Activated CD4-positive, CD25-positive, alpha-beta regulatory T cell treated with anti-CD3 and anti-CD28 coated beads, Interleukin-2, amount 50 U/mL, for 24 hours (primary cell): ENCODE measurements at regions not wholly inside any gene's neighbourhood (a gene's known extent, or its start where the extent isn't known, plus 50 kb on each side); places are given as distances from the start of the nearest gene placed in this dataset.

Experiments
- ATAC-seq, 2 donors: fragments of 150-1000 bp; cut with Tn5 transposase; one replicate each; pipeline ENCODE4 v1.10.0; 2021; ENCODE audit warnings: mild to moderate bottlenecking in 1 of 2, moderate library complexity in 1 of 2

DNA sequence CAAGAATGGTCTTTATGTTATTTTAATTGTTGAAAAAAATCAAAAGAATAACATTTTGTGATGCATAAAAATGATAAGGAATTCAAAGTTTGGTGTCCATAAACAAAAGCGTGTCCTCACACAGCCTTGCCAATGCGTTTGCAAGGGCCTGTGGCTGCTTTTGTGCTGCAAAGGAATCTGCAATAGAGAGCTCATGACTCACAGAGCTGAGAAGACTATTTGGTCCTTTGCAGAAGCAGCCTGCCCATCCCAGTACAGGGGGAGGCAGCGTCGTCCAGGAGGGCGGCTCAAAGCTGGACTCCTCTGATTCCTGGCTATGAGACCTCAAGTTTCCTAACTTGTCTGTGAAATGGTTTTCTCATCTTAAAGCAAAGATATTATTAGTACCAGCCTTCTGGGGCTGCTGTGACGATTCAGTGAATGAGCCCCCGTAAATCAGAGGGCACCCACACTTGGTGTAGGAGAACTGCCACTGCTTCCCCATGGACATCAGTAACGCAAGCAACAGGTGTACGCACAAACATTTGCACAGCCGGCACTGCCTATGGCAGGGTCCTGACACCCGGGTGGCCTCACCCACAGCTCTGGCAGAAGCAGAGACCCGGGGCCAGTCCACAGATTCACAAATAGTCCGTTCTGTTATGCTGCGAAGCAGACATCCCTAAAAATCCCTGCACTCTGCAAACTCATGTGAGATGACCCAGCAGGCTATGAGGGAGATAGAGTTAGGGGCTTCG is 70.6 kb upstream of the ASAP2 start:
- ATAC-seq: no peak

DNA sequence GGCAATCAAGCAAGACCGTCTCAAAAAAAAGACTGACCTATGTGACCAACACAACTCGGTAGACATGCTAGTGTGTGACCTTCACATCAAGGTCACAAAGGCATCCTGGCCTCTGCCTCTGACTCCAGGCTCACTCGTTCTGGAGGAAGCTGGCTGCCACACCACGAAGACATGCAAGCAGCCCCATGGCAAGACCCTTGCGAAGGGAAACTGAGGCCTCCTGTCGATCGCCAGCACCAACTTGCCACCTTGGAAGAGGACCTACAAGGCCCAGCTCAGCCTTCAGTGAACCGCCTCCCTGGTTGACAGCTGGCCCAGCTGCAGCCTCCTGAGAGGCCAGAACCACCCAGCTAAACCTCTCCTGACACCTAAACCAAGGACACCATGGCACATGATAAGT is 79.3 kb upstream of the ASAP2 start:
- no peak for ATAC-seq

DNA sequence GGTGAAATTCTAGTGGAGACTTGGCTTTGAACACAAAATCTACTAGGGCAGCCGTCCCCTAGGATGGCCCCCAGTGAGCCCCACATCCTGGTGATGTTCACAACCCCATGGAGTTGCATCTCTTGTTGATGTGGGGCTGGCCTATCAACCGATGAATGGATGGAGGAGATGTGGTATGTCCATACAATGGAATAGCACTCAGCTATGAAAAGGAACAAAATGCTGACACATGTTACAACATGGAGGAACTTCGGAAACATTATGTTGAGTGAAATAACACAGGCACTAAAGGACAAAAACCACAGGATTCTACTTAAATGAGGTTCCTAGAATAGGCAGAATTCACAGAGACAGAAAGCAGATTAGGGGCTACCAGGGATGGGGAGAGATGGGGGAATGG is 80.1 kb upstream of the ASAP2 start:
- no peak for ATAC-seq

DNA sequence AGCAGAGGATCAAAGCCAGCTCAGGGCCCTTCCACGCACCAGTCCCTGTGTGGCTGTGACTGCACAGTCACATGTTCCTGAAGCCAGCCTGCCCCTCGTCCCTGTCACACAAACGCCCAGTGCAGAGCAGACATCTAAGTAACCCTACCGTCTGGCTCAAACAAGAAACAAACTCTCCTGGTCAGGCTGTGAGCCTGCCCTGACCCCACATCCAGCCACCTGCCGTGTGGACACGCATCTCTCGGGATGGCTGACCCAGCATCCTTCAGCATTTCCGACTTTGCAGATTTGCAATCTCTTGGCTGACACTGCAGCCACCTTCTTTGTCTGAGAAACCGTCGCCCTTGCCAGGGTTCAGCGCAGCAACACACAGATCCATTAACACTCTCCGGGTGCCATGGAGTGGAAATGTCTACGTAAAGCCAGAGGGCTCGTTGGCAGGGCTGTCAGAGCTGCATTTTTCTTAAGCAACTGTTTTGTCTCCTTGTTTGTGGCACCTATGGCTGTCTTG is 82.3 kb upstream of the ASAP2 start:
- ATAC-seq: no peak

DNA sequence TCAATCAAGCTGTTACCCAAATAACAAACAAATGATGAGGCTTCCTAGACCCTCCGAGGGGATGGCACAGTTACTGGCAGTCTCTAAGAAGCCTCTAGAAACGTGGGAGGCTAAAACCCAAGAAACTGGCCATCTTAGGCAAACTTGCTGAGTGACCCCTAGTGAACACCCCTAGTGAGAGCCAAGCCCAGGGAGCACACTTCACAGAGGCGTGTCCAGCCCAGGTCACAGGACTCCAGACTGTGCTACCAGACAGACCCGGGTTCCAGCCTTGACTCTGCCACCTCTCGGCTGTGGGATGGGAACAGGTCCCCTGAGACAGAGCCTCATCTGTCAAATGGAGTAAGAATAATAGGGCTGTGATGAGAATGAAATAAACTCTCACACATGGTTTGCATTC is 83.5 kb upstream of the ASAP2 start:
- no peak for ATAC-seq

DNA sequence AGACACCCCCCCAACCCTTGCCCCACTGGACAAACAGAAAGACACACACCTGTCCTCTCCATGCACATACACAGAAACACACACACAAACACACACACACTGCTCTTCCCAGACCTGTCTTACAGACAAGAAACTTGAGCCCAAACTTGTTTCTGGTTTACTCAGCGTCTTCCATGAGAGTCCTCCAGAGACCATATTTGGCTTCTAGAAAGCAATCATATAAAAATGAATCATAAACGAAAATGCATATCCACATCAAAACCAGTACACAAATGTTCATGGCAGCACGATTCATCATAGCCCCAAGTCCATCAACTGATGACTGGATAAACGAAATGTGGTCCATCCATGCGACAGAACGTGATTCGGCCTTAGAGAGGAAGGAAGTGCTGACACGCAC is 84.2 kb upstream of the ASAP2 start:
- ATAC-seq: no peak

DNA sequence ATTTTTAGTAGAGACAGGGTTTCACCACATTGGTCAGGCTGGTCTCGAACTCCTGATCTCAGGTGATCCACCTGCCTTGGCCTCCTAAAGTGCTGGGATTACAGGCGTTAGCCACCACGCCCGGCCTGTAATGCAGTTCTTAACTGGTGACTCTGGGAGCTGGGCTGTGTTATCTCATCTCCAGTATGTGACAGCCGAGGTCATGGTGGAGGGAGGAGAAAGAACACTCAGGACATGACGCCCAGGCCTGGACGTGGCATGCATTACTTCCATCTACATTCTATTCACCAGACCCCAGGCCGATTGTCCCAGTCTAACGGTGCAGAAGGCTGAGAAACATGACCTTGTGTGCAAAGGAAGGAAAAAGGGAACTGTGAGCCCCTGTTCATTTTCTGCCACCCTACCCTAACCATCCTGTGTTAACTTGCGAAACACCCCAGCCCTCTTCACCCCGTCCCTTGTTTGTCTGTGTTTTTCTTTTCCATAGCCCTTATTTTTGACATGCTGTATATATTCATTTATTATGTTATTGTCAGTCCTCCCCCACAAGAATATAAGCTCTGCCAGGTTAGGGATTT is 88.1 kb upstream of the ASAP2 start:
- ATAC-seq: no peak

DNA sequence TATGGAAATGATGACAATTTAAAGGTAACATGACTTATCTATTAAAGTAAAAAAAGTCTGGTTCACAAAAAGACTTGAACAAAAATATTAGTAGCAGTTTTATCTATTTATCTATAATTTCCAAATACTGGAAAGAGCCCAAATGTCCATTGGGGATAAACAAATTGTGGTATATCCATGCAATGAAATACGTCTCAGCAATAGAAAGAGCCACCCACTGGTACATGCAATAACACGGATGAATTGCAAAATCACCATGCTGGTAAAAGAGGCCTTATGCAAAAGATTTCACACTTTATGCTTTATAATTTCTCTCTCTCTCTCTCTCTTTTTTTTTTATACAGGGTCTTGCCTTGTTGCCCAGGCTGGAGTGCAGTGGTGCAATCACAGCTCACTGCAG is 91.4 kb upstream of the ASAP2 start:
- no peak for ATAC-seq

DNA sequence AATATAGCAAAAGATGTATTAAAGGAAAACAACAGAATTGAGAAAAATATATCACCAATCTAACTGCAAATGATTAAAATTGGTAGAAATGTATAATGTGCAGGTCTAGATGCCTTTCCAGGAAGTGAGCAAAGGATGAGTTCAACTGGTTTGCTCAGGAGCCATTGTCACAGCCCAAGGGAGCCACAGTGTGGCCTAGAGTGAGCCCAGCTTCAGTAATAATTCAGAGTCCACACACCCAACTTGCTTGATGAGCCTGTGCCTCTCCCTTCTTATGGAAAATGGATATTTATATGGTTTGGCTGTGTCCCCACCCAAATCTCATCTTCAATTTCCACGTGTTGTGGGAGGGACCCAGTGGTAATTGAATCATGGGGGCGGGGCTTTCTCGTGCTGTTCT is 92.2 kb upstream of the ASAP2 start:
- ATAC-seq: no peak

DNA sequence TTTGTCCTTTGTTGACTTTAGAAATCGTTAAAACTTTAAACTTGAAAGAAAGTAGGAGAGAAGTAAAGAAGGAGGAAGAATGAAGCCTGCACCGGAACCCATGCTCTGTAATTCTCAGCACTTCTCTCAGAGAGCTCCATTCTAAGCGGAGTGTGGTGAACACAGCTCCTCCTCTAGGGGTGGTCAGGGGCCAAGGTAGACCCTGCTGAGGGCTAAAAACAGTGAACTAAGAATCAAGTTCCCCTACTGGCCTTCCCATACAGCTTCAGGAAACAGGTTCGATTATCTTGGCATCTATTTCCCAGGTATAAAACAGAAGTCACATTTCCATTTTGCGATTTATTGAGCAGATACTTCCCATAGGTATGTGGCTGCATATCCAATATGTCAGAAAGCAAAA is 92.7 kb upstream of the ASAP2 start:
- no peak for ATAC-seq

DNA sequence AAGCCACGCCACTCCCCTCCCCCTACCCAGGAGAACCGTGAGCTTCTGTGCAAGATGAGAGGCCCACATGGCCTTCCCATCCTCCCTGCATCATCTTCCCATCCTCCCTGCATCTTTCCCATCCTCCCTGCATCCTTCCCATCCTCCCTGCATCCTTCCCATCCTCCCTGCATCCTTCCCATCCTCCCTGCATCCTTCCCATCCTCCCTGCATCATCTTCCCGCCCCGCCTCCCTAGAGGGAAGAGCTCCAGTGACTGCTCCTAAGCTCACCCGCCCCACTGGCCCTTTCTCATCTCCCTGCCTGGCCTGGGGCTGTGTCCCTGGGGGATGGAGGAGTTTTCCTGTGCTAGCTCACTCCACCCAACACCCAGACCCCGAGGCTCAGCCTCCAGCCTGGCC is 93.3 kb upstream of the ASAP2 start:
- ATAC-seq: no peak

DNA sequence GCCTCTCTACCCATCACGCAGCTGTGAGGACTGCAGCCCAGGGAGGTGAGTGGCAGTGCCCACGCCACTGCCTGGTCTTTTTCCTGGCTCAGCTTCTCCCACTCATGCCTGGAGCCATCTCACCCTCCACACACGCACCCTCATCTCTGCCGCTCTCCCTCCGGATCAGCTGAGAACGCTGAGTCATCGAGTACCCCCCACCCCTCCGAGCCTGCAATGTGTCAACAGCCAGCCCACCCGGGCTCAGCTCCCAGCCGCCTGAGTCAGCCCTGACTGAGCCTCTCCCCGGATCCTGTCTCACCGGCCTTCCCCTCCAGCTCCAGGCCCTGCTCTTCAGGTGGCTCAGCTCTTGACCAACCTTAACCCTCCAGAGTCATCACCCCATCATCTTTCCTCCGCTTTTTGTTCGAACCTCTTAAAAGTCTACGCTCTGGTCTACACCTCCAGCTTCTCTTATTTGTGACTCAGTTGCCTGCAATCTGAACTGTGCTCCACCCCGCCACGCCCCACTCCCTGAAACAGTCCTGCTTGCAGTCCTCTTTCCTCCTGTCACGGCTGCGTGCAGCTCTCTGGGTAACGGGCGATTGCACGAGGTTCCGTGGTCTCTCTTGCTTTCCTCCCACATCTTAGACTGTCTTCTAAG is 94.4 kb upstream of the ASAP2 start:
- ATAC-seq: no peak

DNA sequence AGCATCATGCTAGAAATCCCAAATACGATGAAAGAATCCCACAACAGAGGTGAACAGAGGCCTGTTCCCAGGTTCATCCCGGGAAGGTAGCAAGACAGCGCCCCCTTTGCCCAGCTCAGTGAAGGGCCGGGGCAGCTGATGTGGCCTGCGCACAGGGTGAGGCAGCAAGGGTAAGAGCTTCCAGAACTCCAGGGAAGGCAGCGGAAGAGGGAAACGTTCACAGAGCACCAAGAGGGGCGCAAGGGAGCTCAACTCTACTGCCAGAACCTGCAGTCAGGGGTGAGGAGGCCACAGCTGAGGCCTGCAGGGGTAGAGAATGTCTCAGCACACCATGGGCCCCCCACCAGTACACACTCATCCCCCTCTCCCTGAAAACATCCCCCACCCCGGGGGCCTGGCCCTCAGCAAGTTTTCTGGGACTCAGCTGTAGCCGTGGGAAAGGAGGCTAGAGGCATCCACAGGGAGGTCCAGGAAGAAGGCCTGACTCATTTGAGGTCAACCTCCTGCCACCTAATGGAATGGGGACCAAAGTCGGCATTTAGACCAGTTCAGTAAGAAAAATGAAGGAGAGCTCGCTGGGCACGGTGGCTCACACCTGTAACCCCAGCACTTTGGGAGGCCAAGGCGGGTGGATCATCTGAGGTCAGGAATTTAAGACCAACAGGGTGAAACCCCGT is 95.6 kb upstream of the ASAP2 start:
- ATAC-seq: no peak

DNA sequence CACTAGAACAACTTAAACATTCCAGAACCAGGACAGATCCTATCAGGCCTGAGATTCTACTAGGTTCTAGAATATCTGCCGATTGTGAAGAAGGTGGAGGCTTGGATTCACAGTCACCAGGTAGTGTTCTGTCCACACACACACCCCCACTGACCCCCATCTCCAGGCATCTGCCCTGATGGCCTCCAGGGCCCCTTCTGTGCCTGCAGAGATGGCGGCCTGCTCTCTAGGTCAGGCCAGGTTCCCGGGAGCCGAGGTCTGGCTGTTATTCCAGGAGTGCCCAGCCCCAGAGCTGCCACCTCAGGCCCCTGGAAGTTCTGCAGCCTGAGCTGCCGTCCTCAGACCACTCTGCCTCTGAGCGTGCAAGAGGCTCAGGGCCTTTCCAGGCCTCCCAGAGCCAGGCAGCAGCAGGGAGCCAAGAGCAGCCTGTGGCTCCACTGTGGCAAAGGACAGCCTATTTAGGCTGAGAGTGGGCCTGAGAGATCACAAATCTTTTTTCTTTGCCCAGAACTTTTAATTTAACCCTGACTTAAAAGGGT is 96.2 kb upstream of the ASAP2 start:
- no peak for ATAC-seq

DNA sequence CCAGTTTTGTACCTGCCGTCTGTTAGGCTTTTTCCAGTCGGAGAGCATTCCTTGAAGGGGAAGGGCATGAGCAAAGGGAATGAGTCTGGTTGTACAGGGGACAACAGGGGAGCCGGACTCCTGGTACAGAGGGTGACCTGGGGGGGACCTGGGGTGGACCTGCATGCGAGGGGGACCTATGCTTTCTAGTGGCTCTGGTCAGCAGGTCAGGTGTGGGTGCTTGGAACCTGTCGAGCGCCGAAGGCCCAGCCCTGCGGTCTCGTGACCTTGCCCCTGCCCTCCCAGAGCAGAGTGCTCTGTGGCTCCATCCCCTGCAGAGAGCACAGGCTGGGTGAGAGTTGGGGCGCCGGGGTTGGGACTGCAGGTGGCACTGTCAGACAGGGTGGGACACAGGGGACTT is 96.7 kb upstream of the ASAP2 start:
- ATAC-seq: peak in 1 of 2 donors; percentile 19

DNA sequence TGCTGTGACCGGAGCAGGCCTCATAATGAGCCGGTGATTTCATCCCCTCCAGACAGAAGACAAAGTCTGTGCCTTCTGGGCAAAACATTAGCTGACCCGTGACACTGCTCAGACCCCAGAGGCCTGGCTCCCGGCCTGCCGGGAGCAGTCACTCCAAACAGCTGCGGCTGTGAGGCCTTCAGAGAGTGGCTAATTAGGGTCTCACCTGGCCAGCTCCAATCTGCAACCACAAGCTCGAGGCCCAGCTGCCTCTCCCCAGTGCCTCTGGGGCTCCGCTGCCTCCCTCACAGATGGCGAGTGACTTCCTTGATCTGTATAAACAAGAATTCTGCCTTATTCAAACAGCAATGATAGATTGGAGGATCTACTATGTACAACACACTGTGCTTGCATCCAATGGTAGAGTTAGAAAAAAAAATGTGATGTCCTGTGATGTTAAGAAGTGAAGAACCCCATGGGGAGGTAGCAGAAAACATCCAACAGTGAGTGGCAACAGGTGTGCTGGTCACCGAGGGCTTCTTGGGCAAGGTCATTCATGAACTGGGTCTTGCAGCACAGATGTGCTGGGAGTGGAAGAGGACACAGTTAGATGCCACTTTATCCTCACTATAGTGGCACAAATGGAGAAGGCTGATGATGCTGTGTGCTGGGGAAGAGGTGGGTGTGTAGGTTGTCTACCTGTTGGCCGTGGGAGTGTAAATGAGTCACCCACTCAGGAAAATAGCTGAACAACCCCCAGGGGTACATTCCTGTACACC is 98.2 kb upstream of the ASAP2 start:
- no peak for ATAC-seq

DNA sequence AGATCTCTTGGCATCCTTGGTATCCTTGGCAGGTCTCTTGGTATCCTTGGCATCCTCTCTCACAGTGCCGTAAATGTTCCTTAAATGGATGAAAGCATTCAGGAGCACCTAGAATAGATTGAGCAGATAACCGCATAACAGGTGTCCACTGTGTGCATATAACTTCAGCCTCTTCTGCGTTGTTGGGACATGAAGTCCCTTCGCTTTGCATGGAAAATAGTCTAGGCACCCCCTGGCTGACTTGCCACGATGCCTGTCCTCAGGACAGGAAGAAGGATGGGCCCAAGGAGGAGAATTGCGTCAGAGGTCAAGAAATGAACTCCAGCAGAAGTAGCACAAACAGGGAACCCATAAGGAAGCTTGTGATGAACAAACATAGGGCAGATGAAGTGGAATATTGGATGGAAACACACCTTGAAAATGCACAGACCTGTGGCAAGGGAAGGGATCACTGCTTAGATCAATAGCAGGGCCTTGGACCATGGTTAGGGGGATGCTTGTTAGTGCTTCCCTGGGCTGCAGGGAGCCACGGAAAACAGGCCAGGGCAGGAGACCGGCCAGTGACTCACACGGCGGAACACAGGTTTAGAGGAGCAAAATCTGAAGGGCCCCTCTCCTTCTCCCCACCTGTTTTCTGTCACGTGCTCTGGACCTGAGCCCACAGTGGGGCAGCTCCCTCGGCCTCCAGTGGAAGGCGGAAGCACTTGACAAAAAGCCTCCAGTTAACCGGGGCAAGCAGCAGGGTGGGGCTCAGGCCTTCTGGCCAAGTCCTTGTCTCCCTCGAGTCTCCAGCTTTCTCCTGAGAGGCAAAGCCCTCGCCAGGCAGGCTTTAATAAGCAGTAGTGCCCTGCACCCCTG is 99.2 kb upstream of the ASAP2 start:
- no peak for ATAC-seq

DNA sequence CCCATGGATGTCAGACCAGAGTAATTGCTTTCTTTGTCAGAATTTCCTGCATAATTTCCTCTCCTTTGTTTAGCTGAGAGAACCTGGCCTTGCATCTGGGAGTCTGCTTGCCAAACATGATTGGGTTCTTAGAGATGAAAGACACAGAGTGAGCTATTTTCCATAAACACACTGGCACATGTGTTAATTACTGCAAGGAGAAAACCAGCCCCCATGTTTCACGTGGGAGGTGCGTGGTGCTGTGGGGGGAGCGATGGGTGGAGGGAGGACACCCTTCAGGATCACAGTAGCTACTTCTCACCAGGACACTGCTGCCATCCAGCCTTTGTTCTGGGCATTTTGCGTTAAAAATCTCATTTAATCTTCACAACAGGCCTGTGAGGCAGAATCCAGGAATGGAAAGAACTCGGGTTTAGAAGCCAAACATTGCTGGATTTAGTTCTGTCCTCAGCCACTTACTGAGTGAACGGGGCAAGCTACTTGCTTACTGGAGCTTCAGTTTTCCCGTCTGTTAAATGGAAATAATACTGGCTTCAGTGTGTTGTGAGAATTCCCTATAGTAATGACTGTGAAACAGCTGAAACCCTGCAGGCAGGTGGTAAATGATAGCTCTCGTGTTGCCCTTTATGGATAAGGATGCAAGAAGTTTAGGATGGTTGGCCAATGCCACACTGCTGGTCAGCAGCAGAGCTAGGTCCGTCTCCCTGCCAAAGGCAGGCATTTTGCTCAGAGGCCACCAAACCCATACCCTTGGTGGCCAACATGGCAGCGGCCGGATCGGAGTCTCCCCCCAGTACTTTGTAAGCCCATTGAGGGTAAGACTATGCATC is 100.1 kb upstream of the ASAP2 start:
- no peak for ATAC-seq

DNA sequence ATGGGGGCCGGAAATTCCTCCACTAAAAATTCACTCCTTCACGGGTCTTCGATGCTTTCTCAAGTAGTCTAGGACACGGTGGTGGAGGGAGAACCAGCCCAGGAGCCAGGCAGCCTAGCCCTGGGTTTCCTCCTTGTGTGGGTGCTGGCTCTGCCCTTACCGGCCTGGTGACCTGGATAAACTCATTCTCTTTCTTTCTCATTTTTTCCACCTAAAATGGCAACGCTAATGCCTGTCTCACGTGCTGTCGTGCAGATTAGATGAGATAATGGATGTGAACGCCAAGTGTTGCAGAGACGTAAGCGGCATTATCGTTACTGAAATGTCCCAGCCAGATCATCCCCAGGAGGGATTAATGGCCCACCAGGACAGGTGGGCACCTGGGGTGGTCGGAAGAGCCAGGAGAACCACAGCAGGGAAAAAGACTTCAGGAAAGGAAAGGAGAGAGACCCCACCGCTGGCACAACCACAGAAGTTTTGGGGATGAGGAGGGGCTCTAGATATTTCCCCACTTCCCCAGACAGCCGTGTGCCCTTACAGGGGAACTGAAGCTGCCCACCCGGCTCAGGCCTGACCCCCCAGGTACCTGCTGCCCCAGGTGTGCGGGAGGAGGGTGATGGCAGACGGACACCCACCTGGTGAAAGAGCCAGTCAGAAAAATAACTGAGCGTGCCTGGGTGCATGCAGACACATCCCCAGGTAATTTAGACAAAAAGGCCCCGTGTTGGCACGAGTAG is 100.8 kb upstream of the ASAP2 start:
- ATAC-seq: no peak
